ENCODE measurements at regions not wholly inside any gene's neighbourhood (a gene's known extent, or its start where the extent isn't known, plus 50 kb on each side); places are given as distances from the start of the nearest gene placed in this dataset.

DNA sequence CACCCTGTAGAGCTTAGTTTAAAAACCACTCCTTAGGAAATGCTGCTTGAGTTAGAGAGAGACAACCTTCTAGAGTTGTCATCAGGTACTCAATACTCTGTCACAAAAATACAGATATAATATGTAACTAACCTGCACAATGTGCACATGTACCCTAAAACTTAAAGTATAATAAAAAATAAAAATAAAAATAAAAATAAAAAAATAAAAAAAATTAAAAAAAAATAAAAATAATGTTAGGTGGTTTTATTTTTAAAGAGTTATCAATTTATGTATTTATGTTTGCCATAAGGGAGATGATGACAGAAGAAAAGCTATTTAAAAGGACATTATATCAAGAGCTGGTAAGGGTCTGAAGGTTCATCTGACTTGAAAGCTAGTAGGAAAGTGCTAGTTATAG, 397.9 kb downstream of the TMA16 start:
- no peak overlapping the region for H4K8ac ChIP-seq (replicated peaks; ENCODE audit: insufficient read length, low read depth, low read length)
- TF ChIP-seq, protein P1, sequence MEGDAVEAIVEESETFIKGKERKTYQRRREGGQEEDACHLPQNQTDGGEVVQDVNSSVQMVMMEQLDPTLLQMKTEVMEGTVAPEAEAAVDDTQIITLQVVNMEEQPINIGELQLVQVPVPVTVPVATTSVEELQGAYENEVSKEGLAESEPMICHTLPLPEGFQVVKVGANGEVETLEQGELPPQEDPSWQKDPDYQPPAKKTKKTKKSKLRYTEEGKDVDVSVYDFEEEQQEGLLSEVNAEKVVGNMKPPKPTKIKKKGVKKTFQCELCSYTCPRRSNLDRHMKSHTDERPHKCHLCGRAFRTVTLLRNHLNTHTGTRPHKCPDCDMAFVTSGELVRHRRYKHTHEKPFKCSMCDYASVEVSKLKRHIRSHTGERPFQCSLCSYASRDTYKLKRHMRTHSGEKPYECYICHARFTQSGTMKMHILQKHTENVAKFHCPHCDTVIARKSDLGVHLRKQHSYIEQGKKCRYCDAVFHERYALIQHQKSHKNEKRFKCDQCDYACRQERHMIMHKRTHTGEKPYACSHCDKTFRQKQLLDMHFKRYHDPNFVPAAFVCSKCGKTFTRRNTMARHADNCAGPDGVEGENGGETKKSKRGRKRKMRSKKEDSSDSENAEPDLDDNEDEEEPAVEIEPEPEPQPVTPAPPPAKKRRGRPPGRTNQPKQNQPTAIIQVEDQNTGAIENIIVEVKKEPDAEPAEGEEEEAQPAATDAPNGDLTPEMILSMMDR (conservative IDR thresholded peaks at IDR 0.05), result no peak
- no peak overlapping the region for H4K5ac ChIP-seq (ENCODE audit: insufficient read length, low read depth, low read length)
- H2AFZ ChIP-seq (ENCODE audit: low read length), result no peak overlapping the region
- no peak overlapping the region for H3K4ac ChIP-seq (ENCODE audit: low read depth, low read length)
- no peak overlapping the region for H3K14ac ChIP-seq (ENCODE audit: insufficient read depth, low read length)
- no peaks in the 10 kb centered on the region for H3K23me2 ChIP-seq (ENCODE audit: insufficient read length, low read depth, low read length, poor library complexity, severe bottlenecking)
- Mint-ChIP-seq H3K4me1 (peaks cover 25 to 27% of the 10 kb centered on the region in 2 experiments), H3K4me3 (no peak overlapping the region), H3K27ac (no peak overlapping the region), H3K27me3 (ENCODE audit: low read depth) (no peaks in the 10 kb centered on the region), H3K36me3 (ENCODE audit: insufficient read depth in 1 of 3, low read depth in 3 of 3) (peaks cover 0 to 5% (median 4%) of the 10 kb centered on the region in 3 experiments; a peak in 5 of 7 replicates), H3K9me3 (peaks cover 3% of the 10 kb centered on the region in 2 experiments; a peak in 4 of 5 replicates)
- no peak overlapping the region for H2BK12ac ChIP-seq (ENCODE audit: insufficient read length, low read depth, low read length)
- no peak overlapping the region for H2BK15ac ChIP-seq (ENCODE audit: low read depth, low read length)
- no peaks in the 10 kb centered on the region for H4K20me1 ChIP-seq (ENCODE audit: control insufficient read depth, insufficient read depth, insufficient read length)
- H3K23ac ChIP-seq (ENCODE audit: insufficient read length, low read depth, low read length), result no peak overlapping the region
- no peak for DNase-seq
- H3K79me2 ChIP-seq (ENCODE audit: insufficient read depth, low read length), result no peaks in the 10 kb centered on the region
- H3K56ac ChIP-seq (ENCODE audit: insufficient read length, low read depth, low read length), result no peak overlapping the region
- no peaks in the 10 kb centered on the region for H3K9me3 ChIP-seq (ENCODE audit: control insufficient read depth, low read depth, low read length)
- no peak overlapping the region for H3T11ph ChIP-seq (ENCODE audit: low read length)
- H3K4me2 ChIP-seq (ENCODE audit: insufficient read depth, insufficient read length, low read length), result no peak overlapping the region
- no peak overlapping the region for H2AK5ac ChIP-seq (ENCODE audit: insufficient read length, low read length)
- peaks cover 4% of the 10 kb centered on the region for H3K4me1 ChIP-seq (ENCODE audit: insufficient read depth, low read length)
- H3K27ac ChIP-seq (ENCODE audit: insufficient read length, low read depth, low read length), result no peak overlapping the region
- no peak overlapping the region for H2BK5ac ChIP-seq (ENCODE audit: insufficient read length, low read length)
- no peak overlapping the region for H3K9ac ChIP-seq (ENCODE audit: extremely low read depth, insufficient read length, low read length)
- no peaks in the 10 kb centered on the region for H3K27me3 ChIP-seq (ENCODE audit: insufficient read depth, low read length)
- H3K79me1 ChIP-seq (ENCODE audit: insufficient read depth, low read depth, low read length, poor library complexity, severe bottlenecking), result no peaks in the 10 kb centered on the region
- H2BK120ac ChIP-seq (ENCODE audit: low read depth, low read length, poor library complexity, severe bottlenecking), result no peak overlapping the region
- no peak overlapping the region for H4K91ac ChIP-seq (ENCODE audit: insufficient read length, low read depth, low read length)
- no peak overlapping the region for H3K18ac ChIP-seq (ENCODE audit: insufficient read length, low read depth, low read length)
- H2BK20ac ChIP-seq (ENCODE audit: low read depth, low read length, poor library complexity, severe bottlenecking), result no peak overlapping the region
